HepG2 (cell line): ENCODE measurements at regions not wholly inside any gene's neighbourhood (a gene's known extent, or its start where the extent isn't known, plus 50 kb on each side); places are given as distances from the start of the nearest gene placed in this dataset.

Experiments
- ATAC-seq: fragments of 200-7000 bp; cut with Tn5 transposase; 3 replicates; pipeline ENCODE4 v1.9.1; 2020; ENCODE audit warnings: mild to moderate bottlenecking, moderate library complexity
- BruUV-seq: library from RNA; stranded (reverse); fragments of 400-500 nt; replicated peaks from 2 replicates; lab custom pipeline; 2021; lab: Mats Ljungman, UMichigan
- CTCF ChIA-PET: fragments of 300-600 bp; formaldehyde crosslinking; extraction: SDS; loops from one replicate; lab custom pipeline; 2021; ENCODE audit warnings: low total read pairs, inconsistent platforms, low intra/inter-chr PET ratio; lab: Yijun Ruan, JAX
- POLR2A ChIA-PET: fragments of 350-600 bp; sonication (Branson Sonifier 250); formaldehyde crosslinking; loops from one replicate; lab custom pipeline; 2020; ENCODE audit warnings: antibody characterized with exemption, inconsistent platforms; lab: Yijun Ruan, JAX
- DNase-seq: peaks from one replicate; pipeline ENCODE4 v3.0.0-alpha.2; 2015; ENCODE audit warnings: low spot score
- FAIRE-seq: peaks from 3 replicates; lab custom pipeline; 2011; peaks lifted over from hg19 to GRCh38; lab: Jason Lieb, UNC
- H2AFZ ChIP-seq: one replicate; pipeline ENCODE4 v1.6.1; 2011; ENCODE audit warnings: low read length, inconsistent platforms
- H3K27ac ChIP-seq: fragments of 300-600 bp; 3 replicates; pipeline ENCODE4 v1.8.0; 2011; ENCODE audit warnings: mixed run types, mild to moderate bottlenecking, mixed read lengths, low read length, inconsistent platforms; ENCODE audit not compliant: insufficient read depth; ENCODE audit errors: extremely low read length
- H3K27me3 ChIP-seq, 2 experiments: fragments of 200-600 bp in 1 of 2; 2 replicates in 1 of 2; 3 replicates in 1 of 2; pipeline versions ENCODE4 v1.6.0 to v1.8.0; 2011; ENCODE audit warnings: low read length in 2 of 2, mild to moderate bottlenecking in 2 of 2, moderate library complexity in 2 of 2, inconsistent platforms in 1 of 2; ENCODE audit not compliant: insufficient read depth in 2 of 2, control insufficient read depth in 1 of 2
- H3K36me3 ChIP-seq, 2 experiments: fragments of 200-600 bp in 1 of 2; replicated peaks in 1 of 2; 2 replicates in 1 of 2; 3 replicates in 1 of 2; pipeline versions ENCODE4 v1.5.1 to v1.8.0; 2011; ENCODE audit warnings: low read length in 2 of 2, inconsistent platforms in 1 of 2; ENCODE audit not compliant: insufficient read depth in 2 of 2, control insufficient read depth in 1 of 2
- H3K4me1 ChIP-seq: 2 replicates; pipeline ENCODE4 v1.5.1; 2012; ENCODE audit warnings: low read length, inconsistent platforms; ENCODE audit not compliant: insufficient read depth
- H3K4me2 ChIP-seq: 2 replicates; pipeline ENCODE4 v1.6.0; 2011; ENCODE audit warnings: low read depth, low read length, inconsistent platforms
- H3K4me3 ChIP-seq, 3 experiments: fragments of 200-600 bp in 1 of 3; sonication (generic), shearing (Covaris generic) in 1 of 3; replicated peaks in 1 of 3; 2 replicates each; pipeline ENCODE4 v1.5.1; 2011 to 2016; ENCODE audit warnings: low read length in 3 of 3, inconsistent platforms in 2 of 3, low read depth in 2 of 3, mild to moderate bottlenecking in 2 of 3, control low read depth in 1 of 3, mixed read lengths in 1 of 3; ENCODE audit not compliant: insufficient read depth in 1 of 3
- H3K79me2 ChIP-seq: one replicate; pipeline ENCODE4 v1.6.1; 2011; ENCODE audit warnings: low read length, inconsistent platforms; ENCODE audit not compliant: insufficient read depth
- H3K9ac ChIP-seq: 2 replicates; pipeline ENCODE4 v1.6.0; 2011; ENCODE audit warnings: mild to moderate bottlenecking, low read depth, low read length, inconsistent platforms; ENCODE audit not compliant: insufficient read depth
- H3K9me3 ChIP-seq: 2 replicates; pipeline ENCODE4 v1.5.1; 2012; ENCODE audit warnings: mild to moderate bottlenecking, low read length
- H4K20me1 ChIP-seq: 2 replicates; pipeline ENCODE4 v1.6.0; 2011; ENCODE audit warnings: inconsistent platforms, mild to moderate bottlenecking, low read length, moderate library complexity; ENCODE audit not compliant: insufficient read depth
- ARID4A ChIP-seq: sonication (generic); formaldehyde crosslinking; IDR thresholded peaks from 2 replicates; pipeline ENCODE4 v1.5.0; 2020; ENCODE audit warnings: mild to moderate bottlenecking, missing genetic modification reagents, borderline replicate concordance
- CENPX ChIP-seq: sonication (generic); formaldehyde crosslinking; IDR thresholded peaks from 2 replicates; pipeline ENCODE4 v1.9.0; 2021; ENCODE audit warnings: mild to moderate bottlenecking, missing genetic modification reagents, moderate library complexity
- CSRNP2 ChIP-seq: sonication (generic); formaldehyde crosslinking; conservative IDR thresholded peaks from 2 replicates; pipeline ENCODE4 v1.8.0; 2022; ENCODE audit warnings: low read depth, missing genetic modification reagents
- ELF1 ChIP-seq: sonication (generic); formaldehyde crosslinking; IDR thresholded peaks from 2 replicates; pipeline ENCODE4 v1.4.0; 2020; ENCODE audit warnings: missing genetic modification reagents
- NFYC ChIP-seq: IDR thresholded peaks from 2 replicates; pipeline ENCODE4 v1.6.1; 2016; ENCODE audit warnings: missing genetic modification reagents, missing compliant biosample characterization
- POLR2AphosphoS5 ChIP-seq: IDR thresholded peaks from 2 replicates; pipeline ENCODE4 v1.6.1; 2012; ENCODE audit warnings: low read depth, low read length
- STAT5B ChIP-seq: sonication (generic); formaldehyde crosslinking; IDR thresholded peaks from 2 replicates; pipeline ENCODE4 v1.4.0; 2020; ENCODE audit warnings: missing genetic modification reagents
- ZFP37 ChIP-seq: sonication (generic); formaldehyde crosslinking; IDR thresholded peaks from 2 replicates; pipeline ENCODE4 v1.4.0; 2020; ENCODE audit warnings: missing genetic modification reagents, borderline replicate concordance
- ZNF30 ChIP-seq: sonication (generic); formaldehyde crosslinking; IDR thresholded peaks from 2 replicates; pipeline ENCODE4 v1.5.0; 2020; ENCODE audit warnings: mild to moderate bottlenecking, missing genetic modification reagents
- ZNF558 ChIP-seq: sonication (generic); formaldehyde crosslinking; IDR thresholded peaks from 2 replicates; pipeline ENCODE4 v1.9.0; 2022; ENCODE audit warnings: mild to moderate bottlenecking, missing genetic modification reagents, borderline replicate concordance
- ZNF629 ChIP-seq: sonication (generic); formaldehyde crosslinking; conservative IDR thresholded peaks from 2 replicates; pipeline ENCODE4 v1.5.0; 2020; ENCODE audit warnings: missing genetic modification reagents
- WGBS: methylation state at CpG from one replicate; pipeline ENCODE4 v1.1.6; 2017; ENCODE audit warnings: low lambda C conversion rate; 5-methylcytosine and 5-hydroxymethylcytosine counted together
- in situ Hi-C: cut with HindIII; loops from 2 replicates; pipeline ENCODE4 v1.10.0; 2017; ENCODE audit warnings: low pct_unique_long_range_greater_than_20kb; ENCODE audit not compliant: extremely low pct_ligation_motif_present
- intact Hi-C: fragments of 100-400 bp; cut with micrococcal nuclease; formaldehyde crosslinking; loops from one replicate; pipeline ENCODE4 v1.10.0; 2022; ENCODE audit not compliant: unreplicated experiment
- TF ChIP-seq, protein P1 (sequence below), 2 experiments: sonication (generic) in 1 of 2; formaldehyde crosslinking in 1 of 2; IDR thresholded peaks; 2 replicates each; pipeline versions ENCODE4 v1.5.1 to v1.6.1; 2011 to 2020; ENCODE audit warnings: borderline replicate concordance in 1 of 2, low read depth in 1 of 2, low read length in 1 of 2, mild to moderate bottlenecking in 1 of 2, missing genetic modification reagents in 1 of 2, moderate library complexity in 1 of 2
- TF ChIP-seq, protein P2 (sequence below): sonication (generic); formaldehyde crosslinking; IDR thresholded peaks from 2 replicates; pipeline ENCODE4 v1.8.0; 2023; ENCODE audit warnings: mild to moderate bottlenecking, missing genetic modification reagents

DNA sequence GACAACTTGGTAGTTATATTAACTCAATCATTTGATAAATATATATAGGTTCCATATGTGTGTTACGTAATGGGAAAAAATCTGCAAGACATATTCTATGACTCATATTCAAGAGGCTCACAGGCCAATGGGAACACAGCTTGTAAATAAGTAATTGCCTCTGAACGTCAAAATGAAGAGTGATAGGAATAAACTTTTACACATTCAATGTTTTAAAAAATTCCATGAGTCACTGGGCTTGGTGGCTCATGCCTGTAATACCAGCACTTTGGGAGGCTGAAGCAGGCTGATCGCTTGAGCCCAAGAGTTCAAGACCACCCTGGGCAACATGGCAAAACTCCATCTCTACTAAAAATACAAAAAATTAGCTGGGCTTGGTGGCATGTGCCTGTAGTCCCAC, 209.4 kb upstream of the MCHR2 start:
- FAIRE-seq, result no peak
- TF ChIP-seq ZNF30 (CRISPR knock-in tag) (no peak), POLR2AphosphoS5 (no peak), ELF1 (CRISPR knock-in tag) (no peak), ZFP37 (CRISPR knock-in tag) (no peak), NFYC (CRISPR knock-in tag) (no peak), ZNF629 (no peak), ZNF558 (CRISPR knock-in tag) (no peak), CENPX (CRISPR knock-in tag) (no peak), ARID4A (CRISPR knock-in tag) (no peak), CSRNP2 (no peak), STAT5B (no peak)
- TF ChIP-seq, protein P1, sequence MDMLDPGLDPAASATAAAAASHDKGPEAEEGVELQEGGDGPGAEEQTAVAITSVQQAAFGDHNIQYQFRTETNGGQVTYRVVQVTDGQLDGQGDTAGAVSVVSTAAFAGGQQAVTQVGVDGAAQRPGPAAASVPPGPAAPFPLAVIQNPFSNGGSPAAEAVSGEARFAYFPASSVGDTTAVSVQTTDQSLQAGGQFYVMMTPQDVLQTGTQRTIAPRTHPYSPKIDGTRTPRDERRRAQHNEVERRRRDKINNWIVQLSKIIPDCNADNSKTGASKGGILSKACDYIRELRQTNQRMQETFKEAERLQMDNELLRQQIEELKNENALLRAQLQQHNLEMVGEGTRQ (IDR thresholded peaks at IDR 0.05; ENCODE audit: low read depth, low read length), result no peak
- TF ChIP-seq, protein P1 (CRISPR knock-in tag; IDR thresholded peaks at IDR 0.05; ENCODE audit: borderline replicate concordance), result no peak
- TF ChIP-seq, protein P2, sequence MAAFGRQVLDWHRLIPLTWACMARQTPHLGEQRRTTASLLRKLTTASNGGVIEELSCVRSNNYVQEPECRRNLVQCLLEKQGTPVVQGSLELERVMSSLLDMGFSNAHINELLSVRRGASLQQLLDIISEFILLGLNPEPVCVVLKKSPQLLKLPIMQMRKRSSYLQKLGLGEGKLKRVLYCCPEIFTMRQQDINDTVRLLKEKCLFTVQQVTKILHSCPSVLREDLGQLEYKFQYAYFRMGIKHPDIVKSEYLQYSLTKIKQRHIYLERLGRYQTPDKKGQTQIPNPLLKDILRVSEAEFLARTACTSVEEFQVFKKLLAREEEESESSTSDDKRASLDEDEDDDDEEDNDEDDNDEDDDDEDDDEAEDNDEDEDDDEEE (CRISPR knock-in tag), result no peak
- H3K79me2 ChIP-seq, result no peaks in the 10 kb centered on the region
- H3K27me3 ChIP-seq, result no peaks in the 10 kb centered on the region
- no TSS peak for BruUV-seq
- DNase-seq, result no peak
- no peak overlapping the region for H2AFZ ChIP-seq
- H3K36me3 ChIP-seq, result no peaks in the 10 kb centered on the region
- intact Hi-C loops (no loop called here), in situ Hi-C loops (no loop called here)
- no peaks in the 10 kb centered on the region for H3K4me1 ChIP-seq
- CTCF ChIA-PET, result no interaction called here
- ATAC-seq, result no peak
- no peak overlapping the region for H3K4me3 ChIP-seq
- H3K4me2 ChIP-seq, result no peak overlapping the region
- no peaks in the 10 kb centered on the region for H4K20me1 ChIP-seq
- POLR2A ChIA-PET, result no interaction called here
- H3K27ac ChIP-seq, result no peak overlapping the region
- no peak overlapping the region for H3K9ac ChIP-seq
- WGBS, result 18% methylated on average over 3 of the region's 3 CpGs
- H3K9me3 ChIP-seq, result no peaks in the 10 kb centered on the region
